Common myeloid progenitor, CD34-positive (primary cell): ENCODE measurements at regions not wholly inside any gene's neighbourhood (a gene's known extent, or its start where the extent isn't known, plus 50 kb on each side); places are given as distances from the start of the nearest gene placed in this dataset.

Source experiments
- CTCF ChIA-PET: fragments of 350-600 bp; sonication (Branson Sonifier 250); formaldehyde crosslinking; loops from one replicate; lab custom pipeline; 2021; ENCODE audit warnings: antibody characterized with exemption; lab: Charles Lee
- POLR2A ChIA-PET: fragments of 350-600 bp; sonication (Branson Sonifier 250); formaldehyde crosslinking; loops from one replicate; lab custom pipeline; 2021; ENCODE audit warnings: antibody characterized with exemption; lab: Charles Lee
- DNase-seq, 3 donors: peaks; one replicate each; pipeline versions ENCODE4 v3.0.0 to v3.0.0-alpha.2; 2013
- H3K27ac ChIP-seq, 2 experiments: 1 replicate in 1 of 2; 2 replicates in 1 of 2; pipeline ENCODE4 v1.7.0; 2013; ENCODE audit warnings: inconsistent platforms in 2 of 2, low read length in 2 of 2, mild to moderate bottlenecking in 2 of 2, low read depth in 1 of 2, moderate library complexity in 1 of 2; ENCODE audit not compliant: severe bottlenecking in 2 of 2, insufficient read depth in 1 of 2, poor library complexity in 1 of 2
- H3K27me3 ChIP-seq, 5 experiments: replicated peaks in 2 of 5; 1 replicate in 3 of 5; 2 replicates in 2 of 5; pipeline versions ENCODE4 v1.6.1 to v1.7.0; 2013; ENCODE audit warnings: low read length in 4 of 5, mild to moderate bottlenecking in 2 of 5, moderate library complexity in 2 of 5, inconsistent platforms in 1 of 5; ENCODE audit not compliant: insufficient read depth in 5 of 5, control insufficient read depth in 4 of 5
- H3K36me3 ChIP-seq, 4 experiments: 1 replicate in 2 of 4; 2 replicates in 2 of 4; pipeline versions ENCODE4 v1.6.1 to v1.7.0; 2013; ENCODE audit warnings: low read length in 3 of 4, control low read depth in 1 of 4, mild to moderate bottlenecking in 1 of 4; ENCODE audit not compliant: control insufficient read depth in 4 of 4, insufficient read depth in 4 of 4
- H3K4me1 ChIP-seq, 4 experiments: 1 replicate in 3 of 4; 2 replicates in 1 of 4; pipeline versions ENCODE4 v1.6.1 to v1.7.1; 2013; ENCODE audit warnings: low read length in 3 of 4, mild to moderate bottlenecking in 3 of 4, control low read depth in 1 of 4, inconsistent platforms in 1 of 4, moderate library complexity in 1 of 4; ENCODE audit not compliant: control insufficient read depth in 4 of 4, insufficient read depth in 4 of 4; ENCODE audit errors: control extremely low read depth in 1 of 4
- H3K4me3 ChIP-seq, 7 experiments: 1 replicate in 4 of 7; 2 replicates in 3 of 7; pipeline versions ENCODE4 v1.5.1 to v1.7.0; 2013; ENCODE audit warnings: mild to moderate bottlenecking in 7 of 7, low read length in 6 of 7, moderate library complexity in 6 of 7, inconsistent platforms in 2 of 7, low read depth in 2 of 7, control low read depth in 1 of 7; ENCODE audit not compliant: insufficient read depth in 4 of 7, control insufficient read depth in 1 of 7; ENCODE audit errors: extremely low read depth in 1 of 7
- H3K9me3 ChIP-seq, 5 experiments: 1 replicate in 4 of 5; 2 replicates in 1 of 5; pipeline versions ENCODE4 v1.6.1 to v1.7.1; 2013; ENCODE audit warnings: low read length in 4 of 5, mild to moderate bottlenecking in 2 of 5, inconsistent platforms in 1 of 5, low read depth in 1 of 5, moderate library complexity in 1 of 5; ENCODE audit not compliant: control insufficient read depth in 4 of 5, insufficient read depth in 2 of 5; ENCODE audit errors: control extremely low read depth in 1 of 5
- WGBS: methylation state at CpG from one replicate; pipeline ENCODE4 v1.1.5; 2013; ENCODE audit not compliant: insufficient coverage; 5-methylcytosine and 5-hydroxymethylcytosine counted together

DNA sequence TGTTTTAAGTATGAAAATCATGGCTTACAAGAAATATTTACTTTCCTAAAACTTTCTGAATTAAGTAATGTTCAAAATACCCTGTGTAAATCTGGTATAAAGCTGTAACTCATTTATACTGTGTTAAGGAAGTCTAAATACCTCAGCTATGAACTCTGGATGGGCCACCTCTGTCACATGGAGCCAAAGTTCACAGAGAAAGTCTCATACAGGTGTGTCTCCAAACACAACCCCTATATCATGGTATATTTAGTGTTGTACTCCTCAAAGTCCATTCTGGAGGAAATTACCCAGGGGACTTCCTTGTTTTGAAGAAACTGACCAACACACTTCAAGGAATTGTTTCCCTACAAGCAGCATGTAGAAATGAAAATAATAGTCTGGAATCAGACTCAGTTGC, 909.2 kb upstream of the TENM4 start:
- ChIA-PET CTCF (no interaction called here), POLR2A (interaction anchor here (0.6 kb wide), 1 partner anchor 11 kb away, joined by 3 read pairs; no protein-coding TSS in a partner anchor)
- no peak overlapping the region for H3K4me3 ChIP-seq
- H3K36me3 ChIP-seq, result no peaks in the 10 kb centered on the region
- no peak for DNase-seq
- no peak overlapping the region for H3K27ac ChIP-seq
- no peaks in the 10 kb centered on the region for H3K4me1 ChIP-seq
- no peaks in the 10 kb centered on the region for H3K27me3 ChIP-seq
- H3K9me3 ChIP-seq, result no peaks in the 10 kb centered on the region

GRCh38 chr11:80346353-80347059, 905.7 kb upstream of the TENM4 start:
- H3K4me3 ChIP-seq, result no peak overlapping the region
- H3K9me3 ChIP-seq, result no peaks in the 10 kb centered on the region
- no peak overlapping the region for H3K27ac ChIP-seq
- DNase-seq, result no peak
- no peaks in the 10 kb centered on the region for H3K4me1 ChIP-seq
- WGBS, result 82% methylated on average over 6 of the region's 6 CpGs
- no peaks in the 10 kb centered on the region for H3K36me3 ChIP-seq
- ChIA-PET CTCF (no interaction called here), POLR2A (no interaction called here)
- no peaks in the 10 kb centered on the region for H3K27me3 ChIP-seq

DNA sequence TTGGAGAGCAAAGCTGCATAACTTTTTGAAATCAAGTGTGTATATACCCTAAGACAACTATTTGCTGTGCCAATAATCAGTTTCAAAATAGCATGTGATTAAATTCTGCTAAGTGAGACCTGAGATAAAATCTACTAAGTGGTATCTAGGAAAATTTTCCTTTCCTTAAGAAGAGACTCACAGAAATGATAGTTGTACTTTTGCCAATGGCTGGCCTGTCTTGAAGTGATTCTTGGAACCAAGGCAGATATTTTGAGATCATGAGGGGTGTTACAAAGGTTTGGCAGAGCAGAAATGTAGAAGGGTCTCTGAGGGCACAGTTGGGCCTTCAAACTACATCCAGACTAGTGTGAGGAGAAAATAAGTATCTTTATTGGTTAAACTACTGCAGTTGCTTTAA, 902.6 kb upstream of the TENM4 start:
- Histone ChIP-seq H3K36me3 (no peaks in the 10 kb centered on the region), H3K4me1 (no peaks in the 10 kb centered on the region), H3K27me3 (no peaks in the 10 kb centered on the region), H3K4me3 (no peak overlapping the region), H3K9me3 (no peaks in the 10 kb centered on the region), H3K27ac (no peak overlapping the region)
- ChIA-PET CTCF (no interaction called here), POLR2A (no interaction called here)
- DNase-seq, result no peak

DNA sequence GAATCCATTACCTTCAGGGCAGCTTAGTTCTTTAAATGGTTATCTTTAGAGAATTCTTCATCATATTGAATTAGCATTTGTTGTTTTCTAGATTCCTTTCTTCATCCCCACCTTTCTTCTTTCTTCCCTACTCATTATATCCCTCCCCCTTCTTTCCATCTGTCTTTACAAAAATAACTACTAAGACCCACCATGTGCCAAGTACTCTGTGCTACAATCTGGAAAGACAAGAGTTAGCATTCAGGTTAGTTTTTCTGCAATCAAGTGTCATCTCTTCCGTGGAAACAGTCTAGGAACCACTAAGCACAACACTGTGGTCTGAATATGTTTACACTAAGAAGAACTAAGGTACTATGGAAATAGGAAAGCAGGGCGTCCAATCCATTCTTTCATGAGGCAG, 897.4 kb upstream of the TENM4 start:
- 0% methylated on average over 1 of the region's 2 CpGs for WGBS
- H3K36me3 ChIP-seq, result no peaks in the 10 kb centered on the region
- DNase-seq, result no peak
- CTCF ChIA-PET, result no interaction called here
- H3K27me3 ChIP-seq, result no peaks in the 10 kb centered on the region
- H3K4me1 ChIP-seq, result no peaks in the 10 kb centered on the region
- H3K9me3 ChIP-seq, result no peaks in the 10 kb centered on the region
- H3K4me3 ChIP-seq, result no peak overlapping the region
- H3K27ac ChIP-seq, result no peak overlapping the region
- POLR2A ChIA-PET, result no interaction called here

GRCh38 chr11:80331694-80332093, 890.9 kb upstream of the TENM4 start:
- Histone ChIP-seq H3K36me3 (no peaks in the 10 kb centered on the region), H3K27me3 (no peaks in the 10 kb centered on the region), H3K9me3 (no peaks in the 10 kb centered on the region), H3K27ac (no peak overlapping the region), H3K4me1 (no peaks in the 10 kb centered on the region), H3K4me3 (no peak overlapping the region)
- no peak for DNase-seq
- ChIA-PET CTCF (no interaction called here), POLR2A (interaction anchor here (0.5 kb wide), 1 partner anchor 9 kb away, joined by 3 read pairs; no protein-coding TSS in a partner anchor)

- H3K36me3 ChIP-seq, result no peaks in the 10 kb centered on the region
- ChIA-PET CTCF (no interaction called here), POLR2A (no interaction called here)
- no peaks in the 10 kb centered on the region for H3K9me3 ChIP-seq
- no peaks in the 10 kb centered on the region for H3K4me1 ChIP-seq
- no peak for DNase-seq
- H3K4me3 ChIP-seq, result no peak overlapping the region
- WGBS, result 89% methylated on average over 2 of the region's 3 CpGs
- H3K27ac ChIP-seq, result no peak overlapping the region
- no peaks in the 10 kb centered on the region for H3K27me3 ChIP-seq
These were observed 889.4 kb upstream of the TENM4 start for GRCh38 chr11:80330264-80330663.

- ChIA-PET CTCF (no interaction called here), POLR2A (no interaction called here)
These were observed 887.9 kb upstream of the TENM4 start for GRCh38 chr11:80328774-80329173.

More at GRCh38 chr11:80328774-80329173, 887.9 kb upstream of the TENM4 start:
- DNase-seq, result no peak
- no peak overlapping the region for H3K4me3 ChIP-seq
- H3K27me3 ChIP-seq, result no peaks in the 10 kb centered on the region
- no peaks in the 10 kb centered on the region for H3K36me3 ChIP-seq
- H3K27ac ChIP-seq, result no peak overlapping the region
- no peaks in the 10 kb centered on the region for H3K9me3 ChIP-seq
- H3K4me1 ChIP-seq, result no peaks in the 10 kb centered on the region
- no CpG with 5 or more reads among the region's 1 CpG for WGBS
